OCI-LY1 (cell line): ENCODE measurements at regions not wholly inside any gene's neighbourhood (a gene's known extent, or its start where the extent isn't known, plus 50 kb on each side); places are given as distances from the start of the nearest gene placed in this dataset.
"Not testable (repeated sequence)": the region's sequence is repeated elsewhere in the genome, so short reads cannot be mapped to it uniquely, and the experiment has no call there.

Source experiments
- H2AFZ ChIP-seq: fragments of 200-600 bp; sonication (generic), shearing (Covaris generic); 2 replicates; pipeline ENCODE4 v1.6.0; 2014; ENCODE audit warnings: antibody characterized with exemption, mild to moderate bottlenecking, low read length
- H3F3A ChIP-seq: fragments of 200-600 bp; sonication (generic), shearing (Covaris generic); 2 replicates; pipeline ENCODE4 v1.6.0; 2014; ENCODE audit warnings: mild to moderate bottlenecking, antibody characterized with exemption, low read length, moderate library complexity; ENCODE audit not compliant: insufficient read depth
- H3K27ac ChIP-seq: fragments of 200-600 bp; sonication (generic); 2 replicates; pipeline ENCODE4 v1.5.1; 2014; ENCODE audit warnings: low read length, mixed run types, mild to moderate bottlenecking, low read depth; ENCODE audit not compliant: poor library complexity, severe bottlenecking
- H3K27me3 ChIP-seq: fragments of 200-600 bp; sonication (generic); 2 replicates; pipeline ENCODE4 v1.6.0; 2014; ENCODE audit warnings: antibody characterized with exemption, mild to moderate bottlenecking, low read length, moderate library complexity; ENCODE audit not compliant: insufficient read depth
- H3K36me3 ChIP-seq: fragments of 200-600 bp; sonication (generic); 2 replicates; pipeline ENCODE4 v1.6.1; 2014; ENCODE audit warnings: mild to moderate bottlenecking, antibody characterized with exemption, low read length, moderate library complexity, mixed read lengths; ENCODE audit not compliant: insufficient read depth
- H3K4me1 ChIP-seq: fragments of 200-600 bp; sonication (generic); 2 replicates; pipeline ENCODE4 v1.5.1; 2014; ENCODE audit warnings: mild to moderate bottlenecking, low read length, moderate library complexity; ENCODE audit not compliant: insufficient read depth, severe bottlenecking
- H3K4me2 ChIP-seq: fragments of 200-600 bp; sonication (generic), shearing (Covaris generic); 2 replicates; pipeline ENCODE4 v1.6.1; 2014; ENCODE audit warnings: low read length
- H3K4me3 ChIP-seq: fragments of 200-600 bp; sonication (generic); 2 replicates; pipeline ENCODE4 v1.5.1; 2014; ENCODE audit warnings: low read length, low read depth, mild to moderate bottlenecking, mixed read lengths; ENCODE audit not compliant: poor library complexity, severe bottlenecking
- H3K79me2 ChIP-seq: fragments of 200-600 bp; shearing (Covaris generic); 2 replicates; pipeline ENCODE4 v1.6.1; 2016; ENCODE audit warnings: mixed run types, low read length, mixed read lengths; ENCODE audit not compliant: insufficient read depth
- H3K9ac ChIP-seq: fragments of 200-600 bp; sonication (generic), shearing (Covaris generic); 2 replicates; pipeline ENCODE4 v1.6.1; 2014; ENCODE audit warnings: mild to moderate bottlenecking, low read length, mixed read lengths
- H3K9me2 ChIP-seq: fragments of 200-600 bp; sonication (generic), shearing (Covaris generic); 2 replicates; pipeline ENCODE4 v1.6.1; 2014; ENCODE audit warnings: low read depth, mild to moderate bottlenecking, low read length, mixed read lengths
- H3K9me3 ChIP-seq: fragments of 200-600 bp; shearing (Covaris generic); 2 replicates; pipeline ENCODE4 v1.6.1; 2014; ENCODE audit warnings: low read length, mixed read lengths
- H4K20me1 ChIP-seq: fragments of 200-600 bp; sonication (generic), shearing (Covaris generic); 2 replicates; pipeline ENCODE4 v1.6.0; 2016; ENCODE audit warnings: mild to moderate bottlenecking, low read length; ENCODE audit not compliant: insufficient read depth
- CTCF ChIP-seq: fragments of 200-600 bp; sonication (generic), shearing (Covaris generic); IDR thresholded peaks from 2 replicates; pipeline ENCODE4 v1.5.1; 2017; ENCODE audit warnings: mild to moderate bottlenecking, antibody characterized with exemption, low read length, moderate library complexity, mixed read lengths
- EZH2 ChIP-seq: fragments of 200-600 bp; sonication (generic), shearing (Covaris generic); IDR thresholded peaks from 2 replicates; pipeline ENCODE4 v1.8.0; 2017; ENCODE audit warnings: borderline replicate concordance, mixed run types, mild to moderate bottlenecking, antibody characterized with exemption, low read length, moderate library complexity, mixed read lengths

DNA sequence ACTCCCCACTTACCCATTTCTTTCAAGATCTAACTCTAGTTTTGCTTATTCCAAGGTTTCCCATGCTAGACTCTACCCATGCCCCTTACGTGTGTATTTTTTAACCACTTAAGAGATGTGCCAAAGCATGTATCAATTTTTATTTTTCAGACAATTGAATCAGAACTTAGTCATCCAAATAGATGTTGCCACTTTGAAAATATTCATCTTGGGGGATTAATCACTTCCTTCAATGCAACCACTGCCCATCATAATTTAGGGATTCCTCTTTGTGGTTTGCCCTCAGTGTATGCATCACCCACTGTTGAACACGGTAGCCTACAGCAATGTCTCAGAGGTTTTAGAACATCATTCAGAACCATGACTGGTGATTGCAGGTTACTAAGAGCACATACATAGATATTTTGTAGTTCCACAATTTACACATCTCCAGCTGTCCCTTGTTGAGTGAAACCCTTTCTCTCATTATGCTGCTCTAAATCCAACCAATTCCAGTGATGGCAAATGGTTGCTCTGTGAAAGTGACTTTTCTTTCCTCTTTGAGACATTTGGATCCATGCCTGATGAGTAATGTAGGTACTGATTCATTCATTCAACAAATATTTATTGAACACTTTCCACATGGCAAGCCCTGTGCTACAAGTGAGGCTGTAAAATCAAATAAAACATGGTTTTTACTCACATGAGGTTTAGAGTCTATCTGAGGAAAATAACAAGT is 60.6 kb upstream of the SERP2 start:
- Histone ChIP-seq H3K9ac (no peak overlapping the region), H3K9me3 (no peaks in the 10 kb centered on the region), H3K4me2 (no peak overlapping the region), H3K36me3 (no peaks in the 10 kb centered on the region), H3K79me2 (no peaks in the 10 kb centered on the region), H3K4me1 (no peaks in the 10 kb centered on the region), H3F3A (no peaks in the 10 kb centered on the region), H3K4me3 (no peak overlapping the region), H3K27ac (no peak overlapping the region), H4K20me1 (no peaks in the 10 kb centered on the region), H2AFZ (no peak overlapping the region), H3K27me3 (no peaks in the 10 kb centered on the region), H3K9me2 (no peaks in the 10 kb centered on the region)
- TF ChIP-seq CTCF = no peak
- no peak for TF ChIP-seq EZH2

DNA sequence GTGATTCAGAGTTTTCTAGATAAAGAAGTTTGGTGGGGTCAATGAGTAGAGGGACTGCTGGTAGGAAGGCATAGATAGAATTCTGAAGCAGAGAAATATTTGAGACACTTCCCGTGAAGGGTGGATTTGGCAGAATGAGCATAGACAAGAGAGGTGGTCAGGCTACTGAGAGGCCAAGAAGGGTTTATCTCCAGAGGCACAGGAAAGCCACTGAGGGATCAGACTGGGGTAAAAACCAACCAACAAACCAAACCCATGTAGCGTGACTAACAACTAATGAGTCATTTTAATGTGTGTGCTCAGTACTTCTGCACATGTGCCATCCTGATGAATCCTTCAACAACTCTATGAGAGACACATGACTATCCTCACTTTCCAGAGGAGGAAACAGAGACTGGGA is 60.0 kb upstream of the SERP2 start:
- Histone ChIP-seq H2AFZ (no peak overlapping the region), H3K27ac (no peak overlapping the region), H3K27me3 (no peaks in the 10 kb centered on the region), H3K4me3 (no peak overlapping the region), H3K9ac (no peak overlapping the region), H3K9me3 (no peaks in the 10 kb centered on the region), H3K36me3 (no peaks in the 10 kb centered on the region), H3K9me2 (no peaks in the 10 kb centered on the region), H4K20me1 (no peaks in the 10 kb centered on the region), H3K79me2 (no peaks in the 10 kb centered on the region), H3K4me1 (no peaks in the 10 kb centered on the region), H3F3A (no peaks in the 10 kb centered on the region), H3K4me2 (no peak overlapping the region)
- TF ChIP-seq EZH2 (no peak), CTCF (no peak)

DNA sequence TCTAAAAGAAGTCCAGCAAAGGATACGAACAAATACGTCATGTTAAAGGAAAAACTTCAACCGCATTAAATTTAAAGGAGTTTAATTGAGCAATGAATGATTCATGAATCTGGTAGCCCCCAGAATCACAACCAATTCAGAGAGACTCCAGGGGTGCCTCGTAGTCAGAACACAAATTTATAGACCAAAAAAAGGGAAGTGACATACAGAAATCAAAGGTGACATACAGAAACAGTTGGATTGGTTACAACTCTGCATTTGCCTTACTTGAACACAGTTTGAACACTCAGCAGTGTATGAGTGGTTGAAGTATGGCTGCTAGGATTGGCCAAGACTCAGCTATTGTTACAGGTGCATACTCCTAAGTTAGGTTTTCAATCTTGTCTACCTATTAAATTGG is 59.5 kb upstream of the SERP2 start:
- H3K36me3 ChIP-seq, H3K9ac ChIP-seq, H3K27ac ChIP-seq, H3K4me3 ChIP-seq, H4K20me1 ChIP-seq, H3K9me2 ChIP-seq, H3K9me3 ChIP-seq, H3K4me2 ChIP-seq, H3K27me3 ChIP-seq, H3F3A ChIP-seq, H3K79me2 ChIP-seq, H2AFZ ChIP-seq, H3K4me1 ChIP-seq: not testable (repeated sequence)

- H3K4me3 ChIP-seq = no peak overlapping the region
- no peaks in the 10 kb centered on the region for H3K9me2 ChIP-seq
- H3K36me3 ChIP-seq = no peaks in the 10 kb centered on the region
- no peak for TF ChIP-seq EZH2
- H3K79me2 ChIP-seq = no peaks in the 10 kb centered on the region
- no peak overlapping the region for H3K4me2 ChIP-seq
- H3K9me3 ChIP-seq = no peaks in the 10 kb centered on the region
- H4K20me1 ChIP-seq = no peaks in the 10 kb centered on the region
- H3K9ac ChIP-seq = no peak overlapping the region
- H3K27ac ChIP-seq = no peak overlapping the region
- H2AFZ ChIP-seq = no peak overlapping the region
- H3K4me1 ChIP-seq = no peaks in the 10 kb centered on the region
- H3K27me3 ChIP-seq = no peaks in the 10 kb centered on the region; the same call in 1 of the 2 replicates
- H3F3A ChIP-seq = no peaks in the 10 kb centered on the region
Measured at GRCh38 chr13:44317752-44318151, 55.9 kb upstream of the SERP2 start.
